Fibroblast of skin of abdomen (primary cell): ENCODE measurements at regions not wholly inside any gene's neighbourhood (a gene's known extent, or its start where the extent isn't known, plus 50 kb on each side); places are given as distances from the start of the nearest gene placed in this dataset.
"Not testable (repeated sequence)": the region's sequence is repeated elsewhere in the genome, so short reads cannot be mapped to it uniquely, and the experiment has no call there.

Source experiments
- DNase-seq: peaks from one replicate; pipeline ENCODE4 v3.0.0-alpha.2; 2013

GRCh38 chr12:13924286-13924685 is 57.1 kb downstream of the GRIN2B start:
- no peak for DNase-seq

GRCh38 chr12:13918897-13919296 is 62.5 kb downstream of the GRIN2B start:
- no peak for DNase-seq

- no peak for DNase-seq
Observed at GRCh38 chr12:13915096-13915495, 66.3 kb downstream of the GRIN2B start.

- DNase-seq = no peak
Observed at GRCh38 chr12:13913371-13913770, 68.0 kb downstream of the GRIN2B start.

GRCh38 chr12:13911756-13912554 is 69.4 kb downstream of the GRIN2B start:
- no peak for DNase-seq

GRCh38 chr12:13905794-13906193 is 75.6 kb downstream of the GRIN2B start:
- DNase-seq = no peak

GRCh38 chr12:13900718-13901117 is 80.7 kb downstream of the GRIN2B start:
- DNase-seq = no peak

GRCh38 chr12:13898387-13898786 is 83.0 kb downstream of the GRIN2B start:
- DNase-seq = not testable (repeated sequence)

- DNase-seq = no peak
Observed at GRCh38 chr12:13897811-13898210, 83.6 kb downstream of the GRIN2B start.

GRCh38 chr12:13896063-13896626 is 85.3 kb downstream of the GRIN2B start:
- no peak for DNase-seq

GRCh38 chr12:13891902-13892301 is 89.5 kb downstream of the GRIN2B start:
- DNase-seq = no peak

- DNase-seq = no peak
Observed at GRCh38 chr12:13890943-13891342, 90.5 kb downstream of the GRIN2B start.

- DNase-seq = no peak
Observed at GRCh38 chr12:13887779-13888388, 93.5 kb downstream of the GRIN2B start.

GRCh38 chr12:13882176-13882575 is 99.2 kb downstream of the GRIN2B start:
- no peak for DNase-seq

- DNase-seq = no peak
Observed at GRCh38 chr12:13880613-13881012, 100.8 kb downstream of the GRIN2B start.

- no peak for DNase-seq
Observed at GRCh38 chr12:13875744-13876143, 105.7 kb downstream of the GRIN2B start.

- DNase-seq = no peak
Observed at GRCh38 chr12:13870255-13870654, 111.1 kb downstream of the GRIN2B start.

GRCh38 chr12:13864081-13864673 is 117.2 kb downstream of the GRIN2B start:
- DNase-seq = peak; percentile 58

- DNase-seq = no peak
Observed at GRCh38 chr12:13857750-13858149, 123.7 kb downstream of the GRIN2B start.

- DNase-seq = no peak
Observed at GRCh38 chr12:13853471-13853870, 127.9 kb downstream of the GRIN2B start.

- DNase-seq = no peak
Observed at GRCh38 chr12:13851828-13852227, 129.6 kb downstream of the GRIN2B start.

- DNase-seq = no peak
Observed at GRCh38 chr12:13849456-13849855, 131.9 kb downstream of the GRIN2B start.

- DNase-seq = no peak
Observed at GRCh38 chr12:13843841-13844240, 137.6 kb downstream of the GRIN2B start.

- no peak for DNase-seq
Observed at GRCh38 chr12:13841358-13841757, 140.0 kb downstream of the GRIN2B start.
